NK-92 treated with Interleukin-12 subunit alpha and Interleukin-12 subunit beta, amount 100 ng/mL, for 24 hours (cell line): ENCODE measurements at regions not wholly inside any gene's neighbourhood (a gene's known extent, or its start where the extent isn't known, plus 50 kb on each side); places are given as distances from the start of the nearest gene placed in this dataset.

Source experiments
- DNase-seq: peaks from one replicate; lab custom pipeline; 2025; lab: John Stamatoyannopoulos, UW

- DNase-seq, result peak; percentile 22
Measured at GRCh38 chr3:42012935-42013690, 51.2 kb upstream of the ULK4 start.

DNA sequence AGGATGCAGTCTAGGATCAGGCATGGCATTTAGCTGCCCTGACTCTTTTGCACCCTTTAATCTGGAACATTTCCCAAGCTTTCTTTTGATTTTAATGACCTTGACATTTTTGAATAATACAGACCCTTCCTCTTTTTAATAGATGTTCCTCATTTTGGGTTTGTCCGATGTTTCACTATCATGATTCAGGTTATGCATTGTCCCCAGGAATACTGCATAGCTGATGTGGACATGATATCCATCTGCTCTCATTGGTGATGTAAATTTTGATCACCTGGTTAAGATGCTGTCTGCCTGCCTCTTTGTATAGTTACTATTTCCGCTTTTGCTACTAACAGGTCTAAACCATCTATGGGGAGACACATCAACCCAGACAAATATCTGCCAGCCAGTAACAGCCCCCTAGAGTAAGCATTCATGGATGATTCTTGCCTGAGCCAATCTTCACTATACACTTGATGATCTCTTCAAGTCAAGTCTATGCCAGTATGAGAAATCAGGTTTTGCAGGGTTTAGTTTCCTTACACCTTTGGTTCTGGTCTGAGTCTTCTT, 50.6 kb upstream of the ULK4 start:
- no peak for DNase-seq
